ENCODE measurements at regions not wholly inside any gene's neighbourhood (a gene's known extent, or its start where the extent isn't known, plus 50 kb on each side); places are given as distances from the start of the nearest gene placed in this dataset.

DNA sequence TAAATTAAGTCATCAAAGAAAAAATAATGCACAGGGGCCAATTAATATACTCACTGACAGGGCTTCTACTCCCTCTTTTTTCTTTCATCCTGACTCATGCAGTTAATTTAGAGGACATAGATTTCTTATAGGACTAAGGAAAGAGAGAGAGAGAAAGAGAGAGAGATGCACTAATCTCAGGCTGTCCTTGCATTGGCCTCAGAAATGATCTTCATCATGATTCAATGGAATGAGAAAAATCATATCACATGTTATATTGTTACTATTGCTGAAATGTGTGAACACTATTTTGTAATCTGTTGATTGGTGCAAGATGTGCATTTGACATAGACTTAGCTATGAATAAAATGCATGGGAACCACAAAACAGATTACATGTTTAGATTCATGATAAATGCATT is 608.3 kb upstream of the NUDT12 start:
- no peak overlapping the region for H3K4me3 ChIP-seq (replicated peaks in 1 of 2; ENCODE audit: low read depth in 1 of 2, low read length in 2 of 2)
- no peaks in the 10 kb centered on the region for H3K9me3 ChIP-seq (ENCODE audit: control insufficient read depth in 1 of 2, insufficient read depth in 1 of 2, low read depth in 1 of 2, low read length in 2 of 2)
- H3K4me1 ChIP-seq (ENCODE audit: control insufficient read depth in 1 of 2, insufficient read depth in 2 of 2, low read length in 2 of 2) = no peaks in the 10 kb centered on the region
- ChIA-PET CTCF (no interaction called here), POLR2A (no interaction called here), RAD21 (ENCODE audit: low non-redundant PET in 1 of 2, low total read pairs in 2 of 2, uncharacterized antibody in 2 of 2, unreplicated experiment in 2 of 2) (no interaction called here)
- TF ChIP-seq ZNF274 (IDR thresholded peaks at IDR 0.05; ENCODE audit: low read depth, low read length) (no peak), TCF7L2 (IDR thresholded peaks at IDR 0.05; ENCODE audit: borderline replicate concordance, extremely low read depth, insufficient read depth, insufficient read length) (no peak), POLR2A (IDR thresholded peaks at IDR 0.05; ENCODE audit: borderline replicate concordance, extremely low read depth, insufficient read depth, insufficient read length) (no peak)
- TF ChIP-seq, protein P1, sequence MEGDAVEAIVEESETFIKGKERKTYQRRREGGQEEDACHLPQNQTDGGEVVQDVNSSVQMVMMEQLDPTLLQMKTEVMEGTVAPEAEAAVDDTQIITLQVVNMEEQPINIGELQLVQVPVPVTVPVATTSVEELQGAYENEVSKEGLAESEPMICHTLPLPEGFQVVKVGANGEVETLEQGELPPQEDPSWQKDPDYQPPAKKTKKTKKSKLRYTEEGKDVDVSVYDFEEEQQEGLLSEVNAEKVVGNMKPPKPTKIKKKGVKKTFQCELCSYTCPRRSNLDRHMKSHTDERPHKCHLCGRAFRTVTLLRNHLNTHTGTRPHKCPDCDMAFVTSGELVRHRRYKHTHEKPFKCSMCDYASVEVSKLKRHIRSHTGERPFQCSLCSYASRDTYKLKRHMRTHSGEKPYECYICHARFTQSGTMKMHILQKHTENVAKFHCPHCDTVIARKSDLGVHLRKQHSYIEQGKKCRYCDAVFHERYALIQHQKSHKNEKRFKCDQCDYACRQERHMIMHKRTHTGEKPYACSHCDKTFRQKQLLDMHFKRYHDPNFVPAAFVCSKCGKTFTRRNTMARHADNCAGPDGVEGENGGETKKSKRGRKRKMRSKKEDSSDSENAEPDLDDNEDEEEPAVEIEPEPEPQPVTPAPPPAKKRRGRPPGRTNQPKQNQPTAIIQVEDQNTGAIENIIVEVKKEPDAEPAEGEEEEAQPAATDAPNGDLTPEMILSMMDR (IDR thresholded peaks at IDR 0.05 in 2 of 3, conservative IDR thresholded peaks at IDR 0.05 in 1 of 3; ENCODE audit: borderline replicate concordance in 1 of 3, insufficient read depth in 1 of 3, low read depth in 2 of 3, low read length in 2 of 3) = no peak
- intact Hi-C loops (cut with micrococcal nuclease) = no loop called here
- H2AFZ ChIP-seq (ENCODE audit: low read depth, low read length, poor library complexity, severe bottlenecking) = no peak overlapping the region
- DNase-seq (ENCODE audit: low read depth, low spot score) (no peak), ATAC-seq (no peak)
- no peaks in the 10 kb centered on the region for H3K36me3 ChIP-seq (ENCODE audit: control insufficient read depth in 1 of 2, insufficient read depth in 2 of 2, low read length in 2 of 2)
- no peaks in the 10 kb centered on the region for H3K27me3 ChIP-seq (ENCODE audit: insufficient read depth, low read length)
- no peaks in the 10 kb centered on the region for H3K9me2 ChIP-seq (ENCODE audit: insufficient read depth)
- no TSS peak for BruUV-seq (replicated peaks)
- no peak overlapping the region for H3K27ac ChIP-seq (ENCODE audit: low read depth, low read length)
- no peak overlapping the region for H3K9ac ChIP-seq (ENCODE audit: low read length)
- H3K4me2 ChIP-seq (ENCODE audit: low read length) = no peak overlapping the region
- no peaks in the 10 kb centered on the region for H3K79me2 ChIP-seq (ENCODE audit: insufficient read depth, low read length)
- no peaks in the 10 kb centered on the region for H4K20me1 ChIP-seq (ENCODE audit: insufficient read depth)

DNA sequence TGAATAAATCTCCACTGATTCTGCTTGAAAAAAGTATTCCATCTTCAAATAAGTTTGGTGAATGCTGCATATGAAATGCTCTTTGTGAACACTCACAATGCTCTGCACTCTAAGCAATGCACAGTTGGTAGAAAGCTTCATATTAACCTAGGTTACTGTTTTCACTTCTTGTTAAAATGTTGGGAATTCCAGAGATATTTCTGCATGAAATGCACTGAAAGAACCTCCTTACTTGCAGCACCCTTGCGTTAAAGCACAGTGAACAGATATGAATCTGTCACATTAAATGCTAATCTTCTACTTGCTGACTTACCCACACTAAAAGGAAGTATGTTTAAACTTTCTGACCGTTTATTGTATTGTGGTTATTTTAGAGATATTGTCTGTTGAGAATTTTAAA is 584.1 kb upstream of the NUDT12 start:
- no peak overlapping the region for H3K4me3 ChIP-seq (replicated peaks in 1 of 2; ENCODE audit: low read depth in 1 of 2, low read length in 2 of 2)

More for the DNA sequence above, 584.1 kb upstream of the NUDT12 start:
- H3K79me2 ChIP-seq (ENCODE audit: insufficient read depth, low read length) = no peaks in the 10 kb centered on the region
- intact Hi-C loops (cut with micrococcal nuclease) = no loop called here
- DNase-seq (ENCODE audit: low read depth, low spot score) (no peak), ATAC-seq (no peak)
- no peak overlapping the region for H2AFZ ChIP-seq (ENCODE audit: low read depth, low read length, poor library complexity, severe bottlenecking)
- no peak overlapping the region for H3K27ac ChIP-seq (ENCODE audit: low read depth, low read length)
- H4K20me1 ChIP-seq (ENCODE audit: insufficient read depth) = no peaks in the 10 kb centered on the region
- H3K9ac ChIP-seq (ENCODE audit: low read length) = no peak overlapping the region
- no peak for TF ChIP-seq FOSL1 (IDR thresholded peaks at IDR 0.05; ENCODE audit: low read depth)
- H3K4me2 ChIP-seq (ENCODE audit: low read length) = no peak overlapping the region
- no peaks in the 10 kb centered on the region for H3K4me1 ChIP-seq (ENCODE audit: control insufficient read depth in 1 of 2, insufficient read depth in 2 of 2, low read length in 2 of 2)
- H3K36me3 ChIP-seq (ENCODE audit: control insufficient read depth in 1 of 2, insufficient read depth in 2 of 2, low read length in 2 of 2) = no peaks in the 10 kb centered on the region
- BruUV-seq (replicated peaks) = no TSS peak
- no peaks in the 10 kb centered on the region for H3K9me3 ChIP-seq (ENCODE audit: control insufficient read depth in 1 of 2, insufficient read depth in 1 of 2, low read depth in 1 of 2, low read length in 2 of 2)
- H3K27me3 ChIP-seq (ENCODE audit: insufficient read depth, low read length) = no peaks in the 10 kb centered on the region
- no peaks in the 10 kb centered on the region for H3K9me2 ChIP-seq (ENCODE audit: insufficient read depth)
- ChIA-PET RAD21 (ENCODE audit: low non-redundant PET in 1 of 2, low total read pairs in 2 of 2, uncharacterized antibody in 2 of 2, unreplicated experiment in 2 of 2) (no interaction called here), POLR2A (no interaction called here), CTCF (no interaction called here)

All from HCT116 (cell line).